HG02938 (cell line): ENCODE measurements at regions not wholly inside any gene's neighbourhood (a gene's known extent, or its start where the extent isn't known, plus 50 kb on each side); places are given as distances from the start of the nearest gene placed in this dataset.
A peak's percentile ranks its signal among the peaks of the same experiment; 100 is the strongest.

Source experiments
- ATAC-seq: cut with Tn5 transposase; IDR thresholded peaks from one replicate; pipeline ENCODE4 v1.9.1; 2021; ENCODE audit warnings: mild to moderate bottlenecking, moderate library complexity; ENCODE audit not compliant: unreplicated experiment

GRCh38 chr1:98482611-98483010, 178.9 kb upstream of the SNX7 start:
- no peak for ATAC-seq

GRCh38 chr1:98480271-98480670, 181.2 kb upstream of the SNX7 start:
- ATAC-seq, result no peak

- ATAC-seq, result no peak
Measured at GRCh38 chr1:98478121-98478520, 183.4 kb upstream of the SNX7 start.

GRCh38 chr1:98472878-98473277, 188.6 kb upstream of the SNX7 start:
- ATAC-seq, result no peak

- no peak for ATAC-seq
Measured at GRCh38 chr1:98471633-98472032, 189.9 kb upstream of the SNX7 start.

- ATAC-seq, result no peak
Measured at GRCh38 chr1:98468111-98468717, 193.3 kb upstream of the SNX7 start.

- no peak for ATAC-seq
Measured at GRCh38 chr1:98467586-98467985, 193.9 kb upstream of the SNX7 start.

GRCh38 chr1:98467122-98467521, 194.4 kb upstream of the SNX7 start:
- ATAC-seq, result no peak

- no peak for ATAC-seq
Measured at GRCh38 chr1:98461873-98462385, 199.6 kb upstream of the SNX7 start.

- no peak for ATAC-seq
Measured at GRCh38 chr1:98460136-98460535, 201.4 kb upstream of the SNX7 start.

- ATAC-seq, result no peak
Measured at GRCh38 chr1:98459486-98459870, 202.0 kb upstream of the SNX7 start.

- no peak for ATAC-seq
Measured at GRCh38 chr1:98458511-98459485, 202.7 kb upstream of the SNX7 start.

- ATAC-seq, result no peak
Measured at GRCh38 chr1:98457248-98457647, 204.3 kb upstream of the SNX7 start.

- ATAC-seq, result no peak
Measured at GRCh38 chr1:98454666-98455065, 206.9 kb upstream of the SNX7 start.

GRCh38 chr1:98453066-98453465, 208.5 kb upstream of the SNX7 start:
- ATAC-seq, result no peak

- peak; percentile 65 for ATAC-seq
Measured at GRCh38 chr1:98452162-98452561, 209.4 kb upstream of the SNX7 start.

- no peak for ATAC-seq
Measured at GRCh38 chr1:98441281-98441680, 220.2 kb upstream of the SNX7 start.

GRCh38 chr1:98439471-98439870, 222.1 kb upstream of the SNX7 start:
- ATAC-seq, result no peak

- ATAC-seq, result no peak
Measured at GRCh38 chr1:98437540-98437939, 224.0 kb upstream of the SNX7 start.

- ATAC-seq, result no peak
Measured at GRCh38 chr1:98437011-98437410, 224.5 kb upstream of the SNX7 start.

GRCh38 chr1:98429965-98430443, 231.5 kb upstream of the SNX7 start:
- no peak for ATAC-seq

- ATAC-seq, result no peak
Measured at GRCh38 chr1:98428864-98429263, 232.7 kb upstream of the SNX7 start.
